SK-N-MC (cell line): ENCODE measurements at regions not wholly inside any gene's neighbourhood (a gene's known extent, or its start where the extent isn't known, plus 50 kb on each side); places are given as distances from the start of the nearest gene placed in this dataset.

Experiments
- EZH2 ChIP-seq: fragments of 200-600 bp; sonication (generic); IDR thresholded peaks from one replicate; pipeline ENCODE4 v1.6.1; 2017; ENCODE audit warnings: antibody characterized with exemption
- POLR2AphosphoS5 ChIP-seq: IDR thresholded peaks from 2 replicates; pipeline ENCODE4 v1.6.1; 2012; ENCODE audit warnings: mild to moderate bottlenecking, low read depth, low read length, borderline replicate concordance

- TF ChIP-seq EZH2 (no peak), POLR2AphosphoS5 (no peak)
Measured at GRCh38 chr12:58301038-58301729, 359.8 kb downstream of the ATP23 start.
